Keratinocyte (primary cell): ENCODE measurements at regions not wholly inside any gene's neighbourhood (a gene's known extent, or its start where the extent isn't known, plus 50 kb on each side); places are given as distances from the start of the nearest gene placed in this dataset.

Experiments used
- DNase-seq: peaks from one replicate; pipeline ENCODE4 v3.0.0-alpha.2; 2011; ENCODE audit warnings: low read depth, missing footprints, low spot score
- FAIRE-seq: peaks from 2 replicates; lab custom pipeline; 2011; peaks lifted over from hg19 to GRCh38; lab: Jason Lieb, UNC
- H2AFZ ChIP-seq: 2 replicates; pipeline ENCODE4 v1.6.0; 2012; ENCODE audit warnings: low read length, control low read depth, inconsistent platforms; ENCODE audit not compliant: control insufficient read depth
- H3K27ac ChIP-seq: 2 replicates; pipeline ENCODE4 v1.5.1; 2011; ENCODE audit warnings: low read length; ENCODE audit not compliant: control insufficient read depth, insufficient read depth
- H3K27me3 ChIP-seq: 3 replicates; pipeline ENCODE4 v1.6.0; 2011; ENCODE audit warnings: low read length; ENCODE audit not compliant: control insufficient read depth, insufficient read depth; ENCODE audit errors: extremely low read depth
- H3K36me3 ChIP-seq, 2 experiments: 2 replicates in 1 of 2; 3 replicates in 1 of 2; pipeline ENCODE4 v1.5.1; 2011; ENCODE audit warnings: low read length in 2 of 2, mild to moderate bottlenecking in 1 of 2; ENCODE audit not compliant: control insufficient read depth in 2 of 2, insufficient read depth in 2 of 2; ENCODE audit errors: extremely low read depth in 1 of 2
- H3K4me1 ChIP-seq: 3 replicates; pipeline ENCODE4 v1.5.1; 2011; ENCODE audit warnings: low read length; ENCODE audit not compliant: control insufficient read depth, insufficient read depth; ENCODE audit errors: extremely low read depth
- H3K4me2 ChIP-seq: 3 replicates; pipeline ENCODE4 v1.6.0; 2011; ENCODE audit warnings: low read depth, low read length; ENCODE audit not compliant: control insufficient read depth, insufficient read depth; ENCODE audit errors: extremely low read depth
- H3K4me3 ChIP-seq, 3 experiments: fragments of 200-600 bp in 1 of 3; sonication (generic) in 1 of 3; 2 replicates in 2 of 3; 3 replicates in 1 of 3; pipeline ENCODE4 v1.5.1; 2011 to 2016; ENCODE audit warnings: low read length in 3 of 3, mild to moderate bottlenecking in 3 of 3, control low read depth in 2 of 3, inconsistent platforms in 1 of 3, low read depth in 1 of 3, mixed read lengths in 1 of 3, mixed run types in 1 of 3, moderate library complexity in 1 of 3; ENCODE audit not compliant: control insufficient read depth in 2 of 3, insufficient read depth in 2 of 3; ENCODE audit errors: extremely low read depth in 1 of 3
- H3K79me2 ChIP-seq: 2 replicates; pipeline ENCODE4 v1.6.0; 2012; ENCODE audit warnings: low read length; ENCODE audit not compliant: control insufficient read depth, insufficient read depth
- H3K9ac ChIP-seq: 3 replicates; pipeline ENCODE4 v1.6.0; 2011; ENCODE audit warnings: low read length; ENCODE audit not compliant: control insufficient read depth, insufficient read depth; ENCODE audit errors: extremely low read depth
- H3K9me1 ChIP-seq: 3 replicates; pipeline ENCODE4 v1.6.0; 2011; ENCODE audit warnings: low read length; ENCODE audit not compliant: control insufficient read depth, insufficient read depth; ENCODE audit errors: extremely low read depth
- H3K9me3 ChIP-seq: 2 replicates; pipeline ENCODE4 v1.5.1; 2012; ENCODE audit warnings: low read depth, low read length; ENCODE audit not compliant: control insufficient read depth
- H4K20me1 ChIP-seq: 3 replicates; pipeline ENCODE4 v1.6.0; 2011; ENCODE audit warnings: low read length; ENCODE audit not compliant: control insufficient read depth, insufficient read depth; ENCODE audit errors: extremely low read depth
- CTCF ChIP-seq, 3 experiments: IDR thresholded peaks in 1 of 3; conservative IDR thresholded peaks in 1 of 3; optimal IDR thresholded peaks in 1 of 3; 2 replicates in 2 of 3; 3 replicates in 1 of 3; pipeline versions ENCODE3 to v1.5.1; 2011; ENCODE audit warnings: low read length in 3 of 3, mild to moderate bottlenecking in 3 of 3, moderate library complexity in 2 of 3, control low read depth in 1 of 3, inconsistent platforms in 1 of 3; ENCODE audit not compliant: insufficient read depth in 2 of 3; ENCODE audit errors: extremely low read depth in 1 of 3
- EZH2 ChIP-seq: IDR thresholded peaks from one replicate; pipeline ENCODE4 v1.6.1; 2012; ENCODE audit warnings: inconsistent platforms, mild to moderate bottlenecking, low read length, moderate library complexity
- dilution Hi-C: fragments of 300-500 bp; cut with MboI; formaldehyde crosslinking; loops from one replicate; pipeline ENCODE4 v1.7.0; 2020; ENCODE audit warnings: low sequenced_read_pairs; ENCODE audit not compliant: extremely low pct_ligation_motif_present

- no peaks in the 10 kb centered on the region for H3K4me1 ChIP-seq
- H3K9ac ChIP-seq, result no peak overlapping the region
- TF ChIP-seq CTCF (optimal IDR thresholded peaks at IDR 0.05 in 1 of 3, IDR thresholded peaks at IDR 0.05 in 1 of 3, conservative IDR thresholded peaks at IDR 0.05 in 1 of 3; ENCODE audit: extremely low read depth in 1 of 3, insufficient read depth in 2 of 3, low read length in 3 of 3) (no peak), EZH2 (no peak)
- dilution Hi-C loops, result no loop called here
- H3K4me2 ChIP-seq, result no peak overlapping the region
- DNase-seq (no peak), FAIRE-seq (no peak)
- no peaks in the 10 kb centered on the region for H3K9me3 ChIP-seq
- H3K36me3 ChIP-seq, result no peaks in the 10 kb centered on the region
- H3K79me2 ChIP-seq, result no peaks in the 10 kb centered on the region
- no peaks in the 10 kb centered on the region for H4K20me1 ChIP-seq
- H2AFZ ChIP-seq, result no peak overlapping the region
- no peaks in the 10 kb centered on the region for H3K27me3 ChIP-seq
- no peaks in the 10 kb centered on the region for H3K9me1 ChIP-seq
- no peak overlapping the region for H3K27ac ChIP-seq
- no peak overlapping the region for H3K4me3 ChIP-seq
Measured at GRCh38 chr18:39297225-39297624, 1731.6 kb upstream of the CELF4 start.

GRCh38 chr18:39296293-39296888 is 1730.8 kb upstream of the CELF4 start:
- no peak for FAIRE-seq
- Histone ChIP-seq H3K4me3 (no peak overlapping the region), H2AFZ (no peak overlapping the region), H3K36me3 (no peaks in the 10 kb centered on the region), H3K4me1 (no peaks in the 10 kb centered on the region), H3K9ac (no peak overlapping the region), H3K27me3 (no peaks in the 10 kb centered on the region), H3K79me2 (no peaks in the 10 kb centered on the region), H3K27ac (no peak overlapping the region), H3K9me3 (no peaks in the 10 kb centered on the region), H3K9me1 (no peaks in the 10 kb centered on the region), H4K20me1 (no peaks in the 10 kb centered on the region), H3K4me2 (no peak overlapping the region)
- dilution Hi-C loops, result no loop called here
- DNase-seq, result no peak
- no peak for TF ChIP-seq CTCF (optimal IDR thresholded peaks at IDR 0.05 in 1 of 3, IDR thresholded peaks at IDR 0.05 in 1 of 3, conservative IDR thresholded peaks at IDR 0.05 in 1 of 3; ENCODE audit: extremely low read depth in 1 of 3, insufficient read depth in 2 of 3, low read length in 3 of 3)
- no peak for TF ChIP-seq EZH2
